ENCODE measurements at regions not wholly inside any gene's neighbourhood (a gene's known extent, or its start where the extent isn't known, plus 50 kb on each side); places are given as distances from the start of the nearest gene placed in this dataset.

- TF ChIP-seq CTCF (IDR thresholded peaks at IDR 0.05) (no peak), POLR2AphosphoS5 (IDR thresholded peaks at IDR 0.05) (no peak), POLR2A (IDR thresholded peaks at IDR 0.05) (no peak), EP300 (IDR thresholded peaks at IDR 0.05) (no peak)
Measured at GRCh38 chr10:106182542-106182941, 982.0 kb downstream of the SORCS1 start.
